SK-N-SH (cell line): ENCODE measurements at regions not wholly inside any gene's neighbourhood (a gene's known extent, or its start where the extent isn't known, plus 50 kb on each side); places are given as distances from the start of the nearest gene placed in this dataset.

ENCODE experiments used
- CTCF ChIA-PET: fragments of 300-600, 350-600 bp; formaldehyde crosslinking; extraction: SDS; loops from one replicate; lab custom pipeline; 2021; lab: Yijun Ruan, JAX
- POLR2A ChIA-PET: fragments of 350-600 bp; sonication (Branson Sonifier 250); formaldehyde crosslinking; extraction: SDS; loops from one replicate; lab custom pipeline; 2020; ENCODE audit warnings: antibody characterized with exemption, inconsistent platforms; lab: Yijun Ruan, JAX
- DNase-seq: peaks from one replicate; pipeline ENCODE4 v3.0.0; 2012
- H2AFZ ChIP-seq: fragments of 200-600 bp; sonication (generic); 2 replicates; pipeline ENCODE4 v1.8.1; 2016; ENCODE audit warnings: antibody characterized with exemption, mild to moderate bottlenecking, low read depth
- H3F3A ChIP-seq: fragments of 200-600 bp; sonication (generic); replicated peaks from 2 replicates; pipeline ENCODE3; 2016; ENCODE audit warnings: antibody characterized with exemption, mild to moderate bottlenecking; ENCODE audit not compliant: insufficient read depth
- H3K27ac ChIP-seq, 2 experiments: fragments of 200-500 bp in 1 of 2; fragments of 200-600 bp in 1 of 2; sonication (Bioruptor generic) in 1 of 2; sonication (generic), shearing (Covaris generic) in 1 of 2; 2 replicates each; pipeline versions ENCODE4 v1.5.1 to v1.6.1; 2014 to 2016; ENCODE audit warnings: low read depth in 2 of 2, inconsistent platforms in 1 of 2, low read length in 1 of 2, mild to moderate bottlenecking in 1 of 2, mixed read lengths in 1 of 2
- H3K27me3 ChIP-seq: fragments of 200-600 bp; sonication (generic), shearing (Covaris generic); 2 replicates; pipeline ENCODE4 v1.6.1; 2016; ENCODE audit warnings: mixed run types; ENCODE audit not compliant: insufficient read depth
- H3K36me3 ChIP-seq, 2 experiments: fragments of 200-500 bp in 1 of 2; fragments of 200-600 bp in 1 of 2; sonication (Bioruptor generic) in 1 of 2; sonication (generic) in 1 of 2; replicated peaks in 1 of 2; 2 replicates each; pipeline versions ENCODE3 to v1.5.1; 2014 to 2016; ENCODE audit warnings: low read length in 1 of 2, mild to moderate bottlenecking in 1 of 2; ENCODE audit not compliant: insufficient read depth in 2 of 2, control insufficient read depth in 1 of 2
- H3K4me1 ChIP-seq, 2 experiments: fragments of 200-500 bp in 1 of 2; fragments of 200-600 bp in 1 of 2; sonication (Bioruptor generic) in 1 of 2; sonication (generic), shearing (Covaris generic) in 1 of 2; 2 replicates each; pipeline versions ENCODE4 v1.5.1 to v1.6.1; 2014 to 2016; ENCODE audit warnings: low read depth in 1 of 2, low read length in 1 of 2, mixed run types in 1 of 2; ENCODE audit not compliant: insufficient read depth in 2 of 2, control insufficient read depth in 1 of 2
- H3K4me2 ChIP-seq: fragments of 200-600 bp; sonication (generic), shearing (Covaris generic); 2 replicates; pipeline ENCODE4 v1.6.1; 2017; ENCODE audit warnings: mixed run types
- H3K4me3 ChIP-seq, 2 experiments: fragments of 200-500 bp in 1 of 2; fragments of 200-600 bp in 1 of 2; sonication (Bioruptor generic) in 1 of 2; sonication (generic), shearing (Covaris generic) in 1 of 2; 2 replicates each; pipeline versions ENCODE4 v1.5.1 to v1.8.1; 2014 to 2016; ENCODE audit warnings: low read depth in 2 of 2, inconsistent platforms in 1 of 2, low read length in 1 of 2, mild to moderate bottlenecking in 1 of 2, mixed read lengths in 1 of 2, moderate library complexity in 1 of 2
- H3K79me2 ChIP-seq: fragments of 200-600 bp; sonication (generic); 2 replicates; pipeline ENCODE4 v1.8.1; 2017; ENCODE audit warnings: mild to moderate bottlenecking; ENCODE audit not compliant: insufficient read depth
- H3K9ac ChIP-seq: fragments of 200-600 bp; sonication (generic); 2 replicates; pipeline ENCODE4 v1.6.1; 2017; ENCODE audit warnings: mixed run types
- H3K9me2 ChIP-seq: fragments of 200-600 bp; sonication (generic); 2 replicates; pipeline ENCODE4 v1.6.1; 2017; ENCODE audit warnings: mixed run types
- H3K9me3 ChIP-seq: fragments of 200-600 bp; sonication (generic); 2 replicates; pipeline ENCODE4 v1.6.1; 2017; ENCODE audit warnings: mixed run types, mild to moderate bottlenecking, moderate library complexity
- H4K20me1 ChIP-seq: fragments of 200-600 bp; sonication (generic); 2 replicates; pipeline ENCODE4 v1.6.1; 2017; ENCODE audit warnings: mild to moderate bottlenecking, mixed run types; ENCODE audit not compliant: insufficient read depth
- CHD2 ChIP-seq: fragments of 150-350 bp; IDR thresholded peaks from 2 replicates; pipeline ENCODE4 v1.6.1; 2018; ENCODE audit warnings: low read length; ENCODE audit not compliant: partially characterized antibody
- EP300 ChIP-seq, 2 experiments: IDR thresholded peaks; 2 replicates each; pipeline versions ENCODE4 v1.4.0 to v1.6.1; 2012; ENCODE audit warnings: borderline replicate concordance in 1 of 2, low read depth in 1 of 2, low read length in 1 of 2
- EZH2phosphoT487 ChIP-seq: fragments of 200-600 bp; sonication (generic); IDR thresholded peaks from 2 replicates; pipeline ENCODE4 v1.6.1; 2017; ENCODE audit warnings: low read depth, mixed run types, mild to moderate bottlenecking, antibody characterized with exemption, moderate library complexity, borderline replicate concordance
- FOXJ3 ChIP-seq: sonication (generic); formaldehyde crosslinking; IDR thresholded peaks from 2 replicates; pipeline ENCODE4 v1.5.1; 2020; ENCODE audit warnings: mild to moderate bottlenecking, missing genetic modification reagents
- GABPA ChIP-seq: IDR thresholded peaks from 2 replicates; pipeline ENCODE4 v1.4.0; 2012; ENCODE audit warnings: low read depth, mild to moderate bottlenecking
- MXI1 ChIP-seq: IDR thresholded peaks from 2 replicates; pipeline ENCODE4 v1.6.1; 2012; ENCODE audit warnings: mild to moderate bottlenecking, low read depth, low read length, improper control_type of control experiment
- NFIC ChIP-seq: IDR thresholded peaks from 2 replicates; pipeline ENCODE4 v1.4.0; 2012; ENCODE audit warnings: borderline replicate concordance
- NRF1 ChIP-seq: IDR thresholded peaks from 2 replicates; pipeline ENCODE4 v1.6.1; 2012; ENCODE audit warnings: low read depth, mild to moderate bottlenecking, low read length
- POLR2AphosphoS5 ChIP-seq: IDR thresholded peaks from 2 replicates; pipeline ENCODE4 v1.6.1; 2012; ENCODE audit warnings: low read depth, low read length
- RCOR1 ChIP-seq: fragments of 150-350 bp; IDR thresholded peaks from 2 replicates; pipeline ENCODE4 v1.6.1; 2017; ENCODE audit warnings: antibody characterized with exemption, low read length
- RFX5 ChIP-seq: IDR thresholded peaks from 2 replicates; pipeline ENCODE4 v1.6.1; 2012; ENCODE audit warnings: mild to moderate bottlenecking, improper control_type of control experiment, low read length
- RXRA ChIP-seq: IDR thresholded peaks from 2 replicates; pipeline ENCODE4 v1.4.0; 2012; ENCODE audit warnings: low read depth, mild to moderate bottlenecking, borderline replicate concordance
- SIN3A ChIP-seq: IDR thresholded peaks from 2 replicates; pipeline ENCODE4 v1.6.1; 2012; ENCODE audit warnings: low read depth, mild to moderate bottlenecking, low read length, moderate library complexity, borderline replicate concordance
- SMC3 ChIP-seq: IDR thresholded peaks from 2 replicates; pipeline ENCODE4 v1.6.1; 2012; ENCODE audit warnings: low read depth, low read length, improper control_type of control experiment
- YY1 ChIP-seq: IDR thresholded peaks from 2 replicates; pipeline ENCODE4 v1.4.0; 2012; ENCODE audit warnings: low read depth, mild to moderate bottlenecking
- WGBS: methylation state at CpG from one replicate; pipeline ENCODE4 v1.1.6; 2017; ENCODE audit warnings: low lambda C conversion rate; 5-methylcytosine and 5-hydroxymethylcytosine counted together
- TF ChIP-seq, protein P1 (sequence below): IDR thresholded peaks from 2 replicates; pipeline ENCODE4; 2012
- TF ChIP-seq, protein P2 (sequence below): IDR thresholded peaks from 2 replicates; pipeline ENCODE4 v1.4.0; 2012; ENCODE audit warnings: low read depth, borderline replicate concordance
- TF ChIP-seq, protein P3 (sequence below): IDR thresholded peaks from 2 replicates; pipeline ENCODE4 v1.4.0; 2012; ENCODE audit warnings: low read depth, borderline replicate concordance
- TF ChIP-seq, protein P4 (sequence below): fragments of 200-600 bp; sonication (generic); IDR thresholded peaks from 2 replicates; pipeline ENCODE4 v1.6.1; 2017; ENCODE audit warnings: antibody characterized with exemption, mild to moderate bottlenecking, moderate library complexity

DNA sequence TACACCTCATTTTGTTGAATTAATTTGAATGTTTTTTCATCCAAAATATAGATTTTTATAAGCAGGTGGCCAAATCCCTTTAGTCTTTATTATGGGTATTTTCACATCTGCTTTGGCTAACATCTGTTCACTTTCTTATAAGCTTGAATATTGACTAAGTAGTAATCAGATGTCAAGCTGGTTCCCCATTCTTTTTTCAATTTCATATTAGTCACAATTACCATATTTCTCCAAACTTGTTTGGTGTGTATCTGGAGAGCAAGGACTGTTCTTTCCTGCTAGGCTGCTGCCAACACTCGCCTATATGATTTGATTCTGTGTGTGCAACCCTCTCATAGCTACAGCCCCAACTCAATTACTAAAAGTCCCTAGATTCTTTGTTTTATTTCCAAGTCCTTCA, 608.5 kb downstream of the PSAT1 start:
- no peak overlapping the region for H3K4me3 ChIP-seq
- ChIA-PET POLR2A (no interaction called here), CTCF (interaction anchor here (0.9 to 1.1 kb wide), 2 partner anchors 9 to 13 kb away, joined by 3 read pairs; no protein-coding TSS in a partner anchor)
- no peaks in the 10 kb centered on the region; a peak in 1 of 4 replicates for H3K4me1 ChIP-seq
- no peaks in the 10 kb centered on the region for H4K20me1 ChIP-seq
- H3K36me3 ChIP-seq: peaks cover 0 to 5% of the 10 kb centered on the region in 2 experiments
- H3K9me3 ChIP-seq: no peaks in the 10 kb centered on the region
- H2AFZ ChIP-seq: no peak overlapping the region
- H3K4me2 ChIP-seq: no peak overlapping the region
- H3K9me2 ChIP-seq: no peaks in the 10 kb centered on the region
- DNase-seq: no peak
- 74% methylated on average over 1 of the region's 1 CpG for WGBS
- H3F3A ChIP-seq: peaks cover 10% of the 10 kb centered on the region
- TF ChIP-seq POLR2AphosphoS5: no peak
- no peak for TF ChIP-seq EZH2phosphoT487
- no peak for TF ChIP-seq YY1
- TF ChIP-seq SIN3A: no peak
- TF ChIP-seq EP300 (IDR thresholded peaks at IDR 0.05; ENCODE audit: borderline replicate concordance in 1 of 2, low read depth in 1 of 2, low read length in 1 of 2): no peak
- TF ChIP-seq, protein P1, sequence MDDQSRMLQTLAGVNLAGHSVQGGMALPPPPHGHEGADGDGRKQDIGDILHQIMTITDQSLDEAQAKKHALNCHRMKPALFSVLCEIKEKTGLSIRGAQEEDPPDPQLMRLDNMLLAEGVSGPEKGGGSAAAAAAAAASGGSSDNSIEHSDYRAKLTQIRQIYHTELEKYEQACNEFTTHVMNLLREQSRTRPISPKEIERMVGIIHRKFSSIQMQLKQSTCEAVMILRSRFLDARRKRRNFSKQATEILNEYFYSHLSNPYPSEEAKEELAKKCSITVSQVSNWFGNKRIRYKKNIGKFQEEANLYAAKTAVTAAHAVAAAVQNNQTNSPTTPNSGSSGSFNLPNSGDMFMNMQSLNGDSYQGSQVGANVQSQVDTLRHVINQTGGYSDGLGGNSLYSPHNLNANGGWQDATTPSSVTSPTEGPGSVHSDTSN: no peak
- TF ChIP-seq, protein P2, sequence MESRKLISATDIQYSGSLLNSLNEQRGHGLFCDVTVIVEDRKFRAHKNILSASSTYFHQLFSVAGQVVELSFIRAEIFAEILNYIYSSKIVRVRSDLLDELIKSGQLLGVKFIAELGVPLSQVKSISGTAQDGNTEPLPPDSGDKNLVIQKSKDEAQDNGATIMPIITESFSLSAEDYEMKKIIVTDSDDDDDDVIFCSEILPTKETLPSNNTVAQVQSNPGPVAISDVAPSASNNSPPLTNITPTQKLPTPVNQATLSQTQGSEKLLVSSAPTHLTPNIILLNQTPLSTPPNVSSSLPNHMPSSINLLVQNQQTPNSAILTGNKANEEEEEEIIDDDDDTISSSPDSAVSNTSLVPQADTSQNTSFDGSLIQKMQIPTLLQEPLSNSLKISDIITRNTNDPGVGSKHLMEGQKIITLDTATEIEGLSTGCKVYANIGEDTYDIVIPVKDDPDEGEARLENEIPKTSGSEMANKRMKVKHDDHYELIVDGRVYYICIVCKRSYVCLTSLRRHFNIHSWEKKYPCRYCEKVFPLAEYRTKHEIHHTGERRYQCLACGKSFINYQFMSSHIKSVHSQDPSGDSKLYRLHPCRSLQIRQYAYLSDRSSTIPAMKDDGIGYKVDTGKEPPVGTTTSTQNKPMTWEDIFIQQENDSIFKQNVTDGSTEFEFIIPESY: no peak
- TF ChIP-seq RCOR1: no peak
- no peak for TF ChIP-seq MXI1
- TF ChIP-seq GABPA: no peak
- TF ChIP-seq, protein P3, sequence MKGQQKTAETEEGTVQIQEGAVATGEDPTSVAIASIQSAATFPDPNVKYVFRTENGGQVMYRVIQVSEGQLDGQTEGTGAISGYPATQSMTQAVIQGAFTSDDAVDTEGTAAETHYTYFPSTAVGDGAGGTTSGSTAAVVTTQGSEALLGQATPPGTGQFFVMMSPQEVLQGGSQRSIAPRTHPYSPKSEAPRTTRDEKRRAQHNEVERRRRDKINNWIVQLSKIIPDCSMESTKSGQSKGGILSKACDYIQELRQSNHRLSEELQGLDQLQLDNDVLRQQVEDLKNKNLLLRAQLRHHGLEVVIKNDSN: no peak
- no peak for TF ChIP-seq RXRA
- TF ChIP-seq, all 33 proteins: peak for 0
- Histone ChIP-seq H3K9ac (no peak overlapping the region), H3K79me2 (no peaks in the 10 kb centered on the region), H3K27ac (no peak overlapping the region), H3K27me3 (no peaks in the 10 kb centered on the region)

DNA sequence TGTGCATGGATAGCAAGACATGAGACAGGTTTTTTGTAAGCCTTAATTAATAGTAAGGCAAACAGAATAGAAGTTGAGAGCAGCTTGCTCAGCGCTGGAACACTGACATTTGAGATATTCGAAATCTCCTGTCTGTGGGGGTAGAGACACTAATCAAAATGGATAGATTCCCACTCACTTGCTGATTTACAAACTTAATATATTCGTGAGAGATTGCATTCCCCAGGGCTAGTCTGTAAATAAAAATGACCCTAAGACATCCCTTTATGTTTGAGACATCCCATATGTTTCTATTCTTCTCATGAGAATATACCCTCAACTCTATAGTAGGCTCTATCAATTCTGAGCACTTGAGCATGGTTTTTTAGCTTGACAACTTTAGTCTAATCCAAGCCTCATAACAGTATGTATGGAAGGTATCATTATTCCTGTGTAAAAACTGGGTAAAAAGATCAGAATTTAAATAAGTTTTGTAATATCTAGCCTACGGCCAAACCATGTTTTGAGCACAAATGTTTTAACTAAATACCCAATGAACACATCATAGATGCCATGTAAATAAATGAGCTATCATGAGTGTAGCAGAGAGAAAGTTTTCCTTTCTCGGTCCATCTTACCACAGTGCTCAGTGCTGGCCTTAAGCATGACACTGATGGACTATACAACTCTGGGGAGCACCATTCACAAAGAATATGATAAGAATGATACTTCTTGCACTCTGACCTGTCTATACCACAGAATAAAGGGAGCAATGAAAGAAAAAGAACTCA, 609.2 kb downstream of the PSAT1 start:
- Histone ChIP-seq H2AFZ (no peak overlapping the region), H3K9me3 (no peaks in the 10 kb centered on the region), H3K4me3 (no peak overlapping the region), H3K36me3 (peaks cover 0 to 5% of the 10 kb centered on the region in 2 experiments), H3K27ac (no peak overlapping the region), H3F3A (peaks cover 10% of the 10 kb centered on the region), H3K4me1 (no peaks in the 10 kb centered on the region), H3K4me2 (no peak overlapping the region), H3K27me3 (no peaks in the 10 kb centered on the region), H4K20me1 (no peaks in the 10 kb centered on the region), H3K9me2 (no peaks in the 10 kb centered on the region), H3K79me2 (no peaks in the 10 kb centered on the region), H3K9ac (no peak overlapping the region)
- WGBS: 88% methylated on average over 5 of the region's 5 CpGs
- DNase-seq: no peak
- TF ChIP-seq RCOR1 (no peak), NRF1 (no peak), NFIC (no peak), RFX5 (no peak), FOXJ3 (CRISPR knock-in tag) (no peak), CHD2 (no peak), SMC3 (no peak)
- TF ChIP-seq, protein P4, sequence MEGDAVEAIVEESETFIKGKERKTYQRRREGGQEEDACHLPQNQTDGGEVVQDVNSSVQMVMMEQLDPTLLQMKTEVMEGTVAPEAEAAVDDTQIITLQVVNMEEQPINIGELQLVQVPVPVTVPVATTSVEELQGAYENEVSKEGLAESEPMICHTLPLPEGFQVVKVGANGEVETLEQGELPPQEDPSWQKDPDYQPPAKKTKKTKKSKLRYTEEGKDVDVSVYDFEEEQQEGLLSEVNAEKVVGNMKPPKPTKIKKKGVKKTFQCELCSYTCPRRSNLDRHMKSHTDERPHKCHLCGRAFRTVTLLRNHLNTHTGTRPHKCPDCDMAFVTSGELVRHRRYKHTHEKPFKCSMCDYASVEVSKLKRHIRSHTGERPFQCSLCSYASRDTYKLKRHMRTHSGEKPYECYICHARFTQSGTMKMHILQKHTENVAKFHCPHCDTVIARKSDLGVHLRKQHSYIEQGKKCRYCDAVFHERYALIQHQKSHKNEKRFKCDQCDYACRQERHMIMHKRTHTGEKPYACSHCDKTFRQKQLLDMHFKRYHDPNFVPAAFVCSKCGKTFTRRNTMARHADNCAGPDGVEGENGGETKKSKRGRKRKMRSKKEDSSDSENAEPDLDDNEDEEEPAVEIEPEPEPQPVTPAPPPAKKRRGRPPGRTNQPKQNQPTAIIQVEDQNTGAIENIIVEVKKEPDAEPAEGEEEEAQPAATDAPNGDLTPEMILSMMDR: no peak
- POLR2A ChIA-PET: no interaction called here
- CTCF ChIA-PET: interaction anchor here (1.1 to 1.2 kb wide), 2 partner anchors 8 to 15 kb away, joined by 3 read pairs; no protein-coding TSS in a partner anchor
